ENCODE measurements at regions not wholly inside any gene's neighbourhood (a gene's known extent, or its start where the extent isn't known, plus 50 kb on each side); places are given as distances from the start of the nearest gene placed in this dataset.

- TF ChIP-seq TAF1 (IDR thresholded peaks at IDR 0.05; ENCODE audit: borderline replicate concordance, insufficient read depth, low read length) (no peak), FOXP2 (optimal IDR thresholded peaks at IDR 0.05; ENCODE audit: borderline replicate concordance, extremely low read depth, extremely low read length, insufficient read depth) (no peak), REST (IDR thresholded peaks at IDR 0.05; ENCODE audit: insufficient read depth in 1 of 2, low read depth in 2 of 2, low read length in 2 of 2) (no peak), SIN3A (IDR thresholded peaks at IDR 0.05; ENCODE audit: borderline replicate concordance, insufficient read depth, low read length) (no peak), POLR2AphosphoS5 (IDR thresholded peaks at IDR 0.05; ENCODE audit: low read depth, low read length) (no peak)
These were observed 91.4 kb upstream of the LHX1 start for GRCh38 chr17:36845916-36846315.

- TF ChIP-seq REST (IDR thresholded peaks at IDR 0.05; ENCODE audit: insufficient read depth in 1 of 2, low read depth in 2 of 2, low read length in 2 of 2) (no peak), POLR2AphosphoS5 (IDR thresholded peaks at IDR 0.05; ENCODE audit: low read depth, low read length) (no peak), SIN3A (IDR thresholded peaks at IDR 0.05; ENCODE audit: borderline replicate concordance, insufficient read depth, low read length) (no peak), FOXP2 (optimal IDR thresholded peaks at IDR 0.05; ENCODE audit: borderline replicate concordance, extremely low read depth, extremely low read length, insufficient read depth) (no peak), TAF1 (IDR thresholded peaks at IDR 0.05; ENCODE audit: borderline replicate concordance, insufficient read depth, low read length) (no peak)
These were observed 90.6 kb upstream of the LHX1 start for GRCh38 chr17:36846410-36847292.

- no peak for TF ChIP-seq TAF1 (IDR thresholded peaks at IDR 0.05; ENCODE audit: borderline replicate concordance, insufficient read depth, low read length)
- TF ChIP-seq POLR2AphosphoS5 (IDR thresholded peaks at IDR 0.05; ENCODE audit: low read depth, low read length), result no peak
These were observed 89.0 kb upstream of the LHX1 start for GRCh38 chr17:36848008-36848902.

- TF ChIP-seq REST (IDR thresholded peaks at IDR 0.05; ENCODE audit: insufficient read depth in 1 of 2, low read depth in 2 of 2, low read length in 2 of 2) (peak in 1 of 2 experiments; percentile 59; a peak in 1 of 4 replicates), FOXP2 (optimal IDR thresholded peaks at IDR 0.05; ENCODE audit: borderline replicate concordance, extremely low read depth, extremely low read length, insufficient read depth) (no peak)
These were observed 87.4 kb upstream of the LHX1 start for GRCh38 chr17:36849871-36850348.

- TF ChIP-seq SIN3A (IDR thresholded peaks at IDR 0.05; ENCODE audit: borderline replicate concordance, insufficient read depth, low read length) (peak; percentile 41; the same call in 1 of the 2 replicates), FOXP2 (optimal IDR thresholded peaks at IDR 0.05; ENCODE audit: borderline replicate concordance, extremely low read depth, extremely low read length, insufficient read depth) (no peak), POLR2AphosphoS5 (IDR thresholded peaks at IDR 0.05; ENCODE audit: low read depth, low read length) (no peak), TAF1 (IDR thresholded peaks at IDR 0.05; ENCODE audit: borderline replicate concordance, insufficient read depth, low read length) (no peak), REST (IDR thresholded peaks at IDR 0.05; ENCODE audit: insufficient read depth in 1 of 2, low read depth in 2 of 2, low read length in 2 of 2) (peak in 1 of 2 experiments; percentile 27; a peak in 1 of 4 replicates)
These were observed 86.5 kb upstream of the LHX1 start for GRCh38 chr17:36850790-36851189.
